HL-60 (cell line): ENCODE measurements at regions not wholly inside any gene's neighbourhood (a gene's known extent, or its start where the extent isn't known, plus 50 kb on each side); places are given as distances from the start of the nearest gene placed in this dataset.

Experiments
- CTCF ChIP-seq: IDR thresholded peaks from one replicate; pipeline ENCODE4 v1.5.1; 2011; ENCODE audit warnings: low read length, control low read depth, inconsistent platforms; ENCODE audit not compliant: insufficient read depth
- GABPA ChIP-seq: IDR thresholded peaks from 2 replicates; pipeline ENCODE4 v1.6.1; 2012; ENCODE audit warnings: low read depth
- POLR2AphosphoS5 ChIP-seq: IDR thresholded peaks from 2 replicates; pipeline ENCODE4 v1.6.1; 2012; ENCODE audit warnings: low read depth

- no peak for TF ChIP-seq POLR2AphosphoS5
- no peak for TF ChIP-seq CTCF
- TF ChIP-seq GABPA: no peak
Observed at GRCh38 chr4:33724685-33725084, 2519.6 kb downstream of the ARAP2 start.
